GM12892 (cell line): ENCODE measurements at regions not wholly inside any gene's neighbourhood (a gene's known extent, or its start where the extent isn't known, plus 50 kb on each side); places are given as distances from the start of the nearest gene placed in this dataset.

Source experiments
- POLR2A ChIP-seq: IDR thresholded peaks from 2 replicates; pipeline ENCODE4 v1.6.1; 2011; ENCODE audit warnings: low read depth, low read length, control low read depth
- POLR2AphosphoS5 ChIP-seq: IDR thresholded peaks from 2 replicates; pipeline ENCODE4 v1.6.1; 2011; ENCODE audit warnings: low read depth, low read length, control low read depth

DNA sequence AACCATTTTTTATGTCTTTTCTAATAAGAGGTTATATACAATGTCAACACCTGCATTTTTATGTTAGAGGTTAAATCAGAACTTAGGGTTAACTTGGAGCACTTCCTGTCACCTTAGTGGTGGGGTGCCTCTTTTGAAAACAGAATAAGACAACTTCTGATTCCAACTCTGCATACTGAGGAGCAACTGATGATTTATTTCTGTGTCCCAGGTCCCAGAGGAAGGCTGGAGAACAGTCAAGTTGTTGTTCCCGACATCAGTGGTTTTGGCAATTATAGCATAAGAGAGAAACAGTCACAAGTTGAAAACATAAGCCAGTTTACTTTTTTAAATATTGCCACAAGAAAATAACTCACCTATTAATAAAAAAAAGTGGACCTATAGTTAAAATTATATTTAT is 871.0 kb upstream of the ADAMTS5 start:
- TF ChIP-seq POLR2AphosphoS5 (no peak), POLR2A (no peak)
